MCF 10A (cell line): ENCODE measurements at regions not wholly inside any gene's neighbourhood (a gene's known extent, or its start where the extent isn't known, plus 50 kb on each side); places are given as distances from the start of the nearest gene placed in this dataset.
A peak's percentile ranks its signal among the peaks of the same experiment; 100 is the strongest.

ENCODE experiments used
- BruUV-seq: library from RNA; stranded (reverse); fragments of 400-500 nt; replicated peaks from 2 replicates; lab custom pipeline; 2021; lab: Mats Ljungman, UMichigan
- CTCF ChIA-PET: fragments of 300-600 bp; sonication (Branson Sonifier 250); formaldehyde crosslinking; extraction: SDS; loops from one replicate; lab custom pipeline; 2021; ENCODE audit warnings: antibody characterized with exemption, inconsistent platforms; lab: Yijun Ruan, JAX
- POLR2A ChIA-PET: fragments of 300-600, 350-650 bp; sonication (Branson Sonifier 250); formaldehyde crosslinking; extraction: SDS; loops from one replicate; lab custom pipeline; 2020; ENCODE audit warnings: antibody characterized with exemption, inconsistent platforms; lab: Yijun Ruan, JAX
- DNase-seq: peaks from one replicate; pipeline ENCODE4 v3.0.0-alpha.2; 2018; ENCODE audit not compliant: unreplicated experiment
- H3K27ac Mint-ChIP-seq: one replicate; pipeline ENCODE4 v1.8.0; 2022; ENCODE audit warnings: mild to moderate bottlenecking, low read depth, mixed read lengths; ENCODE audit not compliant: unreplicated experiment
- H3K27me3 Mint-ChIP-seq: one replicate; pipeline ENCODE4 v1.8.0; 2022; ENCODE audit warnings: mixed read lengths; ENCODE audit not compliant: insufficient read depth, unreplicated experiment
- H3K36me3 Mint-ChIP-seq: one replicate; pipeline ENCODE4 v1.8.0; 2022; ENCODE audit warnings: mild to moderate bottlenecking, moderate library complexity, mixed read lengths; ENCODE audit not compliant: insufficient read depth, unreplicated experiment
- H3K4me1 Mint-ChIP-seq: one replicate; pipeline ENCODE4 v1.8.0; 2022; ENCODE audit warnings: mixed read lengths; ENCODE audit not compliant: insufficient read depth, unreplicated experiment
- H3K4me3 Mint-ChIP-seq: one replicate; pipeline ENCODE4 v1.8.0; 2022; ENCODE audit warnings: mild to moderate bottlenecking, moderate library complexity, mixed read lengths; ENCODE audit not compliant: unreplicated experiment
- H3K9me3 Mint-ChIP-seq: one replicate; pipeline ENCODE4 v1.8.0; 2022; ENCODE audit warnings: mixed read lengths; ENCODE audit not compliant: unreplicated experiment
- CTCF ChIP-seq: fragments of 200-600 bp; IDR thresholded peaks from one replicate; pipeline ENCODE4 v1.8.0; 2022; ENCODE audit warnings: antibody characterized with exemption, mild to moderate bottlenecking; ENCODE audit not compliant: unreplicated experiment
- intact Hi-C: fragments of 100-400 bp; cut with micrococcal nuclease; formaldehyde crosslinking; loops from 2 replicates; pipeline ENCODE4 v1.14.1; 2022

GRCh38 chr2:41903474-41904135 lies 144.2 kb upstream of the PKDCC start:
- BruUV-seq, result no TSS peak
- H3K4me1 Mint-ChIP-seq, result peaks cover 16% of the 10 kb centered on the region
- no peaks in the 10 kb centered on the region for H3K27me3 Mint-ChIP-seq
- CTCF ChIA-PET, result interaction anchor here (0.5 to 2.9 kb wide), 4 partner anchors 16 to 944 kb away, joined by 3 to 13 read pairs (median 4); no protein-coding TSS in a partner anchor
- H3K36me3 Mint-ChIP-seq, result no peaks in the 10 kb centered on the region
- no peak for TF ChIP-seq CTCF
- H3K4me3 Mint-ChIP-seq, result no peak overlapping the region
- no peak overlapping the region for H3K27ac Mint-ChIP-seq
- POLR2A ChIA-PET, result no interaction called here
- intact Hi-C loops, result no loop called here
- DNase-seq, result no peak
- H3K9me3 Mint-ChIP-seq, result no peaks in the 10 kb centered on the region

- no peak for TF ChIP-seq CTCF
- Mint-ChIP-seq H3K27me3 (no peaks in the 10 kb centered on the region), H3K4me1 (peaks cover 11% of the 10 kb centered on the region), H3K4me3 (no peak overlapping the region), H3K9me3 (no peaks in the 10 kb centered on the region), H3K27ac (no peak overlapping the region), H3K36me3 (no peaks in the 10 kb centered on the region)
- CTCF ChIA-PET, result interaction anchor here (0.9 to 2.9 kb wide), 5 partner anchors 10 to 183 kb away, joined by 3 to 13 read pairs (median 6); no protein-coding TSS in a partner anchor
- intact Hi-C loops, result no loop called here
- no TSS peak for BruUV-seq
- POLR2A ChIA-PET, result no interaction called here
- no peak for DNase-seq
Measured at GRCh38 chr2:41904459-41904858, 143.4 kb upstream of the PKDCC start.

GRCh38 chr2:41905597-41906337 lies 142.1 kb upstream of the PKDCC start:
- H3K9me3 Mint-ChIP-seq, result no peaks in the 10 kb centered on the region
- POLR2A ChIA-PET, result interaction anchor here (1.0 to 2.0 kb wide), 3 partner anchors 10 to 58 kb away, joined by 3 to 13 read pairs (median 3); no protein-coding TSS in a partner anchor
- no peaks in the 10 kb centered on the region for H3K36me3 Mint-ChIP-seq
- no TSS peak for BruUV-seq
- no peak overlapping the region for H3K4me3 Mint-ChIP-seq
- no peak for TF ChIP-seq CTCF
- CTCF ChIA-PET, result interaction anchor here (0.5 to 2.9 kb wide), 5 partner anchors 36 to 684 kb away, joined by 3 to 13 read pairs (median 5); no protein-coding TSS in a partner anchor
- DNase-seq, result peak; percentile 41
- intact Hi-C loops, result no loop called here
- no peak overlapping the region for H3K27ac Mint-ChIP-seq
- H3K27me3 Mint-ChIP-seq, result no peaks in the 10 kb centered on the region
- H3K4me1 Mint-ChIP-seq, result peaks cover 11% of the 10 kb centered on the region

- no peak for TF ChIP-seq CTCF
- peaks cover 11% of the 10 kb centered on the region for H3K4me1 Mint-ChIP-seq
- BruUV-seq, result no TSS peak
- H3K4me3 Mint-ChIP-seq, result no peak overlapping the region
- DNase-seq, result no peak
- H3K27me3 Mint-ChIP-seq, result no peaks in the 10 kb centered on the region
- H3K9me3 Mint-ChIP-seq, result no peaks in the 10 kb centered on the region
- CTCF ChIA-PET, result interaction anchor here (0.6 to 0.8 kb wide), 2 partner anchors 37 to 181 kb away, joined by 3 read pairs; no protein-coding TSS in a partner anchor
- no peak overlapping the region for H3K27ac Mint-ChIP-seq
- no peaks in the 10 kb centered on the region for H3K36me3 Mint-ChIP-seq
- intact Hi-C loops, result no loop called here
- POLR2A ChIA-PET, result interaction anchor here (1.1 to 2.0 kb wide), 2 partner anchors 11 to 27 kb away, joined by 3 to 13 read pairs; no protein-coding TSS in a partner anchor
Measured at GRCh38 chr2:41906338-41906725, 141.5 kb upstream of the PKDCC start.
